Mesendoderm (in vitro differentiated cells): ENCODE measurements at regions not wholly inside any gene's neighbourhood (a gene's known extent, or its start where the extent isn't known, plus 50 kb on each side); places are given as distances from the start of the nearest gene placed in this dataset.

Experiments used
- DNase-seq: peaks from one replicate; pipeline ENCODE4 v3.0.0; 2013
- H2AK5ac ChIP-seq: 2 replicates; pipeline ENCODE4 v1.6.1; 2013; ENCODE audit warnings: low read length, inconsistent platforms
- H2BK120ac ChIP-seq: 2 replicates; pipeline ENCODE4 v1.6.1; 2013; ENCODE audit warnings: low read depth, mild to moderate bottlenecking, low read length, moderate library complexity, mixed read lengths
- H2BK15ac ChIP-seq: replicated peaks from 2 replicates; pipeline ENCODE4 v1.6.1; 2013; ENCODE audit warnings: low read depth, mild to moderate bottlenecking, moderate library complexity
- H2BK5ac ChIP-seq: 2 replicates; pipeline ENCODE4 v1.6.1; 2013; ENCODE audit warnings: low read length, inconsistent platforms
- H3K18ac ChIP-seq: 2 replicates; pipeline ENCODE4 v1.6.1; 2013; ENCODE audit warnings: mild to moderate bottlenecking, low read length, mixed read lengths
- H3K23ac ChIP-seq: one replicate; pipeline ENCODE4 v1.6.1; 2013; ENCODE audit warnings: low read length
- H3K27ac ChIP-seq: 2 replicates; pipeline ENCODE4 v1.5.1; 2013; ENCODE audit warnings: low read depth, mild to moderate bottlenecking, inconsistent platforms, low read length, moderate library complexity
- H3K27me3 ChIP-seq: 2 replicates; pipeline ENCODE4 v1.6.1; 2013; ENCODE audit warnings: low read length, control low read depth, mild to moderate bottlenecking, inconsistent platforms; ENCODE audit not compliant: insufficient read depth, poor library complexity
- H3K36me3 ChIP-seq: 2 replicates; pipeline ENCODE4 v1.6.1; 2013; ENCODE audit warnings: low read length, inconsistent platforms; ENCODE audit not compliant: control insufficient read depth, insufficient read depth
- H3K4ac ChIP-seq: one replicate; pipeline ENCODE4 v1.6.1; 2013; ENCODE audit warnings: low read depth, mild to moderate bottlenecking, low read length, moderate library complexity
- H3K4me1 ChIP-seq: 2 replicates; pipeline ENCODE4 v1.6.1; 2013; ENCODE audit warnings: low read depth, low read length, inconsistent platforms; ENCODE audit not compliant: control insufficient read depth
- H3K4me2 ChIP-seq: 2 replicates; pipeline ENCODE4 v1.6.1; 2013; ENCODE audit warnings: low read length
- H3K4me3 ChIP-seq: 2 replicates; pipeline ENCODE4 v1.5.1; 2013; ENCODE audit warnings: mild to moderate bottlenecking, low read length
- H3K56ac ChIP-seq: one replicate; pipeline ENCODE4 v1.6.1; 2013; ENCODE audit warnings: low read length
- H3K79me1 ChIP-seq: 2 replicates; pipeline ENCODE4 v1.6.1; 2013; ENCODE audit warnings: low read length, inconsistent platforms
- H3K79me2 ChIP-seq: 2 replicates; pipeline ENCODE4 v1.6.1; 2013; ENCODE audit warnings: mild to moderate bottlenecking, low read length; ENCODE audit not compliant: control insufficient read depth, insufficient read depth
- H3K9ac ChIP-seq: 2 replicates; pipeline ENCODE4 v1.6.1; 2013; ENCODE audit warnings: low read length, inconsistent platforms
- H4K5ac ChIP-seq: one replicate; pipeline ENCODE4 v1.6.1; 2013; ENCODE audit warnings: low read length
- H4K8ac ChIP-seq: one replicate; pipeline ENCODE4 v1.6.1; 2013; ENCODE audit warnings: low read depth, mild to moderate bottlenecking, control low read depth, low read length, moderate library complexity
- WGBS: extraction: QIAGEN DNeasy Blood & Tissue Kit; methylation state at CpG from one replicate; pipeline ENCODE4 v1.1.7; 2013; ENCODE audit warnings: low lambda C conversion rate, missing lambda C conversion rate; ENCODE audit not compliant: insufficient coverage; ENCODE audit errors: extremely low coverage; 5-methylcytosine and 5-hydroxymethylcytosine counted together

GRCh38 chr14:84610086-84610485 lies 919.9 kb upstream of the FLRT2 start:
- H3K27me3 ChIP-seq, result no peaks in the 10 kb centered on the region
- H2BK15ac ChIP-seq, result no peak overlapping the region
- H4K5ac ChIP-seq, result no peak overlapping the region
- no peak overlapping the region for H4K8ac ChIP-seq
- H2AK5ac ChIP-seq, result no peak overlapping the region
- H3K27ac ChIP-seq, result no peak overlapping the region
- H3K18ac ChIP-seq, result no peak overlapping the region
- H3K4me1 ChIP-seq, result no peaks in the 10 kb centered on the region
- no peaks in the 10 kb centered on the region for H3K79me2 ChIP-seq
- H2BK120ac ChIP-seq, result no peak overlapping the region
- no peak overlapping the region for H3K9ac ChIP-seq
- H3K23ac ChIP-seq, result no peak overlapping the region
- H3K4ac ChIP-seq, result no peak overlapping the region
- no CpG with 5 or more reads among the region's 2 CpGs for WGBS
- peak; percentile 3 for DNase-seq
- H3K56ac ChIP-seq, result no peak overlapping the region
- H3K4me2 ChIP-seq, result no peak overlapping the region
- no peak overlapping the region for H3K4me3 ChIP-seq
- no peaks in the 10 kb centered on the region for H3K36me3 ChIP-seq
- no peaks in the 10 kb centered on the region for H3K79me1 ChIP-seq
- H2BK5ac ChIP-seq, result no peak overlapping the region

GRCh38 chr14:84622357-84622756 lies 907.6 kb upstream of the FLRT2 start:
- no peak overlapping the region for H3K18ac ChIP-seq
- H4K8ac ChIP-seq, result no peak overlapping the region
- no peak overlapping the region for H3K9ac ChIP-seq
- no peaks in the 10 kb centered on the region for H3K27me3 ChIP-seq
- no peak overlapping the region for H3K23ac ChIP-seq
- no peak overlapping the region for H2BK120ac ChIP-seq
- H3K4ac ChIP-seq, result no peak overlapping the region
- no peak overlapping the region for H2BK15ac ChIP-seq
- no peak overlapping the region for H2BK5ac ChIP-seq
- DNase-seq, result no peak
- no peak overlapping the region for H3K27ac ChIP-seq
- H3K79me2 ChIP-seq, result no peaks in the 10 kb centered on the region
- H3K79me1 ChIP-seq, result no peaks in the 10 kb centered on the region
- no peak overlapping the region for H3K56ac ChIP-seq
- no peaks in the 10 kb centered on the region for H3K36me3 ChIP-seq
- H2AK5ac ChIP-seq, result no peak overlapping the region
- H3K4me2 ChIP-seq, result no peak overlapping the region
- H4K5ac ChIP-seq, result peak overlapping the region; percentile 62
- no CpG with 5 or more reads among the region's 3 CpGs for WGBS
- H3K4me3 ChIP-seq, result no peak overlapping the region
- no peaks in the 10 kb centered on the region for H3K4me1 ChIP-seq

- WGBS, result no CpG with 5 or more reads among the region's 3 CpGs
- Histone ChIP-seq H2AK5ac (no peak overlapping the region), H3K79me2 (no peaks in the 10 kb centered on the region)
These were observed 886.5 kb upstream of the FLRT2 start for GRCh38 chr14:84643446-84643845.

DNA sequence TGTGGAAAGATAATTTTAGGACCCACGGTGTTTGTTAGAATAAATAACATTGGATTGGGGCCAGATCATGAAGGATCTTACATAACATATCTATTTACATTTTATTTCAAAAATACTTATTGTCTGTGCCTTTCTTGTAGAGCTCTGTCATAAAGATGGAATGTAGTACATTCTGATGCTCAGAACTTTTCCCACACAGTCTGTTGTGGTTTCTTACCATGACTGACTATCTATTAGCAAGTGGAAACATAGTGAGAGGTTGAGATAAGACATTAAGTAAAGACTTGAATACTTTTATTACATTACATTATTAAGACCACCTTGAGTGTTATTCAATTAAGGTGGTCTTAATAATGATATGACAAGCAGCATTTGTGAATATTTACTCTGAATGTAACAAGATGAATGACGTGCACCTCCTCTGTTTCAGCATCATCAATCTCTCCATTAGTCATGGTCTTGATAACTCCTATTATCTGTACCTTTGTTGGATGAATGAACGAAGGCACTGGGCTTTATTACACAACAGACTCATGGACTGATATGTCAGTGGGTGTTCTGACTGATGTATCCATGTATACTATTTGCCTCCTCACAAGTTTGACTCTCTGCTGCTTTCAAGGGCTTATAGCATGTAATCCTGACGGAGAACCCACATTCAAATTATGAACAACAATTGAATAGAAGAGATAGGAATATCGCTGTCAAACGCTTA lies 883.0 kb upstream of the FLRT2 start:
- Histone ChIP-seq H4K8ac (no peak overlapping the region), H3K27ac (no peak overlapping the region), H3K4ac (no peak overlapping the region), H3K79me2 (no peaks in the 10 kb centered on the region), H3K4me1 (no peaks in the 10 kb centered on the region), H2BK15ac (no peak overlapping the region), H3K9ac (no peak overlapping the region), H3K4me3 (no peak overlapping the region), H4K5ac (no peak overlapping the region), H3K27me3 (no peaks in the 10 kb centered on the region), H3K4me2 (no peak overlapping the region), H3K18ac (no peak overlapping the region), H3K56ac (no peak overlapping the region), H2BK5ac (no peak overlapping the region), H3K36me3 (no peaks in the 10 kb centered on the region), H2AK5ac (no peak overlapping the region), H2BK120ac (no peak overlapping the region), H3K79me1 (no peaks in the 10 kb centered on the region), H3K23ac (no peak overlapping the region)
- no peak for DNase-seq
- WGBS, result no CpG with 5 or more reads among the region's 6 CpGs

More at GRCh38 chr14:84643446-84643845, 886.5 kb upstream of the FLRT2 start:
- no peak overlapping the region for H3K23ac ChIP-seq
- H3K27me3 ChIP-seq, result no peaks in the 10 kb centered on the region
- no peak overlapping the region for H2BK15ac ChIP-seq
- H3K4me2 ChIP-seq, result no peak overlapping the region
- H3K56ac ChIP-seq, result no peak overlapping the region
- H3K36me3 ChIP-seq, result no peaks in the 10 kb centered on the region
- H3K4me3 ChIP-seq, result no peak overlapping the region
- no peak overlapping the region for H2BK120ac ChIP-seq
- no peak overlapping the region for H4K8ac ChIP-seq
- H3K9ac ChIP-seq, result no peak overlapping the region
- H3K4ac ChIP-seq, result no peak overlapping the region
- H4K5ac ChIP-seq, result no peak overlapping the region
- H3K18ac ChIP-seq, result peak overlapping the region; percentile 70
- no peaks in the 10 kb centered on the region for H3K79me1 ChIP-seq
- no peak overlapping the region for H2BK5ac ChIP-seq
- peaks cover 2% of the 10 kb centered on the region for H3K4me1 ChIP-seq
- DNase-seq, result peak; percentile 46
- H3K27ac ChIP-seq, result no peak overlapping the region

DNA sequence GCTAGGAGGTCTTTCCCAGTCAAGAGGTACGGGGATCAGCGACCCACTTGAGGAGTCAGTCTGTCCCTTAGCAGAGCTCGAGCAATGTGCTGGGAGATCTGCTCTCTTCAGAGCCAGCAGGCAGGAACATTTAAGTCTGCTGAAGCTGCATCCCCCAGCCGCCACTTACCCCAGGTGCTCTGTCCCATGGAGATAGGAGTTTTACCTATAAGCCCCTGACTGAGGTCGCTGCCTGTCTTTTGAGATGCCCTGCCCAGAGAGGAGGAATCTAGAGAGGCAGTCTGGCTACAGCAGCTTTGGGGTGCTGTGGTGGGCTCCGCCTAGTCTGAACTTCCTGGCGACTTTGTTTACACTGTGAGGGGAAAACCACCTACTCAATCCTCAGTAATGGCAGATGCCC lies 874.9 kb upstream of the FLRT2 start:
- Histone ChIP-seq H3K4me3 (no peak overlapping the region), H2AK5ac (no peak overlapping the region), H4K5ac (no peak overlapping the region), H3K36me3 (no peaks in the 10 kb centered on the region), H3K4me2 (no peak overlapping the region), H3K27me3 (no peaks in the 10 kb centered on the region), H3K56ac (no peak overlapping the region), H3K27ac (no peak overlapping the region), H3K9ac (no peak overlapping the region), H3K4ac (no peak overlapping the region), H3K79me1 (no peaks in the 10 kb centered on the region), H3K23ac (no peak overlapping the region), H2BK15ac (no peak overlapping the region), H4K8ac (no peak overlapping the region), H3K79me2 (no peaks in the 10 kb centered on the region), H3K4me1 (no peaks in the 10 kb centered on the region), H3K18ac (no peak overlapping the region), H2BK120ac (no peak overlapping the region), H2BK5ac (no peak overlapping the region)
- no peak for DNase-seq
- no CpG with 5 or more reads among the region's 7 CpGs for WGBS

- peak; percentile 20 for DNase-seq
- WGBS, result no CpG with 5 or more reads among the region's 1 CpG
- no peak overlapping the region for H3K4me3 ChIP-seq
- H3K79me1 ChIP-seq, result no peaks in the 10 kb centered on the region
- H2BK120ac ChIP-seq, result no peak overlapping the region
- peak overlapping the region; percentile 13 for H4K8ac ChIP-seq
- no peak overlapping the region for H3K9ac ChIP-seq
- H3K79me2 ChIP-seq, result no peaks in the 10 kb centered on the region
- no peak overlapping the region for H2BK5ac ChIP-seq
- no peaks in the 10 kb centered on the region for H3K36me3 ChIP-seq
- no peak overlapping the region for H2AK5ac ChIP-seq
- H3K18ac ChIP-seq, result no peak overlapping the region
- no peak overlapping the region for H4K5ac ChIP-seq
- H3K4me1 ChIP-seq, result no peaks in the 10 kb centered on the region
- H3K4ac ChIP-seq, result peak overlapping the region; percentile 36
- no peak overlapping the region for H3K23ac ChIP-seq
- no peak overlapping the region for H3K56ac ChIP-seq
- no peak overlapping the region for H3K27ac ChIP-seq
- no peak overlapping the region for H3K4me2 ChIP-seq
- H2BK15ac ChIP-seq, result no peak overlapping the region
- H3K27me3 ChIP-seq, result no peaks in the 10 kb centered on the region
These were observed 872.0 kb upstream of the FLRT2 start for GRCh38 chr14:84657911-84658310.
